Ramos (cell line): ENCODE measurements at regions not wholly inside any gene's neighbourhood (a gene's known extent, or its start where the extent isn't known, plus 50 kb on each side); places are given as distances from the start of the nearest gene placed in this dataset.

Source experiments
- in situ Hi-C: fragments of 300-500 bp; cut with MboI; formaldehyde crosslinking; loops from one replicate; pipeline ENCODE4 v1.14.3; 2022; ENCODE audit warnings: low sequenced_read_pairs; ENCODE audit not compliant: unreplicated experiment

DNA sequence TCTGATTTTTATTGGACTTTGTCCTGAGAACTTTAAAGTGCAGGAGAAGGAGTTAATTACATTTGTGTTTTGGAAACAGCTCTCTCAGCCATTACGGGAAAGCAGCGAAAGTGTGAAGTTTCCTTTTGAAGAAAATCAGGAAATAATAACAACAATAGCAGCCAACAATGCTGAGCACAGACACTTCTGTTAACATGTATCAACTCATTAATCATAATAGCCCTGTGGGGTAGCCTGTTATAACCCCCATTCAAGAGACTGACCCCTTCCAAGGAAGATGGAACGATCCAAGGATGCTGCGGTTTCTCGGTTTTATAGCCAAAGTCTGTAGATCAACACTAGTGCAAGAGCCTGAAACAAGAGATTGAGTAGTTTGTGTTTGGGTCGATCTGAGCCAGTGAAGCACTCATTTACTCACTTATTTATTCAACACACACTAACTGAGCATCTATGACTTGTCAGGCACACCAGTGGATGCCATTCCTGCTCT is 195.5 kb downstream of the DRD1 start:
- in situ Hi-C loops = no loop called here

DNA sequence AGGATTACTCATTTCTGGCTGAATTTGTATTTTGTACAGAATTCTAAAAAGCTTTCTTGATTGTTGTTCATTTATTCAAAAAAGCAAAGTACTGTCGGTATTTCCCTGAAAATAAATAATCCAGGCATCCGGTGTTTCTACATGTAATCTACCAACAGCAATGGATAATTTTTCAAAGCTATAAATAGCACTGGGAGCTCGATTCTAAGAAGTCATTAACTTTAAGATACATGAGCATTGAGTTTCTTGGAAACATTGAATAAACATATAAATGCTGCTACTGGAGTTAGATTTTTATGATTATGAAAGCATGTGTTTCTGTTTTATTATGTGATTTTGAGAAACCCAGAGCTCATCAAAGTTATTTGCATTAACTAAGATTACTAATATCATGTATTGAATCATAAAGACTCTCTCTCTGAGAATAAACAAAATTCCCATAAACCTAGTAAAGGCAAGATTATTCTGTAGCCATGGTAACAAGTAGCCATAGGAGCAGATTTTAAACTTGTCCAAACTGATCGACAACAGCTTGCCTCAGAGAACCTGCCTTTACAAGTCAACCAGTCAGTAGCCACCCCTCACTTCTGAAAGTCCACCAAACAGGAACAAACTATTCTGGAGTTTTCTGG is 197.0 kb downstream of the DRD1 start:
- in situ Hi-C loops = no loop called here

DNA sequence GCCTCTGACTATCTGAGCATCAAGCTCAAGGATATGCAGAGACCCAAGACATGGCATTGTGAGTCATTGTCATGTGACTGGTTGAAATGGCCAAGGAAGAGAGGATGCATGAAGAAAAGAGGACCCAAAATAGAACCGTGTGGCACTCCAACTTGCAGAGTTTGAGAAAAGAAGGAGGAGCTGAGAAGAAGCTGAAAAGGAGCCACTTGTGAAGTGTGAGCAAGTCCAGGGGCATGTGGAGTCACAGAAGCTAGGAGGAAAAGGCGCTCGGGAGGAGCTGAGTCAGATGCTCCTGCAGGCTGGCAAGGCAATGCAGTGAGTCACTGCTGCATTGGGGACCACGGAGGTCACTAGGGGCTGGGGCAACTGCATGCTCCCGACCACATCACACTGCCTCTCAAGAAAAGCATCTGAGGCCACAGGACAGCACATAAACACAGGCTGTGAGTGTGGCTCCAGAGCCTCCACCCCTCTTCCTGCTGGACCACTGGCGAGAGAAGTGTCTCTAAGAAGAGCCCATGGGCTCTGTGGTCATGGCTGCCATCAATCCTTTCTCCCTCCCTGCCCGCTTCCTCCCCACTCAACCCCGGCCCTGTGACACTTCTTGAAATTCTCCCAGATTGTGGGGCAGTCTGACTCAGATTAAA is 197.6 kb downstream of the DRD1 start:
- in situ Hi-C loops = no loop called here

DNA sequence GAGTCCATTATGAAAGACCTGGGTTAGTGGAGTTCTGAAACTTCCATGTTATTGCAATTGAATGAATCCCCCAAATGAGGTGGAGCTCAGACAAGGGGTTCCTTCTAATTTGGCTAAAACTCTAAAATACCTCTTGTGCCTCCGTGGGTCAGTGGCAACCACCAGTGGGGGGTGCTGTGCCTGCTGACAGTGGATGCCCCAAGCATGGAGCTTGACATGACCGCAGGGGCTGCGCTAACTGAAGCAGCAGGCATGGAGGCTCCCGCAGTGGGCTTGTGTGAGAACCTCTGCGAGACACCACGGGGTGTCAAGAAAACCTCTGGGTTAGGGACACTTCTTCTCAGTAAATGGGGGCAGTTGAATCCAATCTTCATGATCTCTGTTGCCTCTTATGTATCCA is 200.5 kb downstream of the DRD1 start:
- in situ Hi-C loops = no loop called here

DNA sequence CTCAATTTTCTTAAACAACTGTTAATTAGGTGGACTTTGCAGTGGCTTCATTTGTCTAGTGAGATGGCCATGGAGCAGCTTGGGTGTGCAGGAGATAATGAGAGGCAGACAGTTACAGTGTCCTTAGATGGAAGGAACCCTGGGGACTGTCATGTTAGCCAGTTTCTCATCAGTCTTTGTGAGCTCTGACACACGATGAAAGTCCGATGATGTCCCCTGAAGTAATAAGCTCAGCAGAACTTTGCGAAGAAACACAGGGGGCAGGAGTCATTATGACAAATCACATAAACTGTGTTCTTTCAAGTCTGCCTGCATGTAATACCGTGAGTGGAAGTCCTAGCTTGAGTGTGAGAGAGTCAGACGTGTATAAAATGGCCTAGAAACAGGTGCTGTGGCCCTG is 201.8 kb downstream of the DRD1 start:
- in situ Hi-C loops = no loop called here

DNA sequence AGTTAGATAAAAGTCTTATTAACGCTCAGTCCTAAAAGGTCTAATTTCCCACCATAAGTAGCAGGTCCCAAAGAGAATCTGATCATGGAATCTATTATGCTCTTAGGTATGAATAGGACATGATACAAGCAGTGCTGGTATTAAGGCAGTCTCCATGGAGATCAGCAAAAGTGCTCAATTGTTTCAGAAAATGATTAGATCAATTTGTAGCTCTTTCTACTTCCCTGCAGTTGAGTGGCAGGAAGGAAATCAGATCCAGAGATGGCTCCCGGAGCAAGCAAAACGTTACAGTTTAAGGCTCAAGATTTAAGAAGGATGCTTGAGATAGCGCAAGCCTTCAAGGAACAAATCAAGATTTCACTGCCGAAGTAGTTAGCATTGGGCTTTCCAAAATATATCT is 205.7 kb downstream of the DRD1 start:
- in situ Hi-C loops = no loop called here

DNA sequence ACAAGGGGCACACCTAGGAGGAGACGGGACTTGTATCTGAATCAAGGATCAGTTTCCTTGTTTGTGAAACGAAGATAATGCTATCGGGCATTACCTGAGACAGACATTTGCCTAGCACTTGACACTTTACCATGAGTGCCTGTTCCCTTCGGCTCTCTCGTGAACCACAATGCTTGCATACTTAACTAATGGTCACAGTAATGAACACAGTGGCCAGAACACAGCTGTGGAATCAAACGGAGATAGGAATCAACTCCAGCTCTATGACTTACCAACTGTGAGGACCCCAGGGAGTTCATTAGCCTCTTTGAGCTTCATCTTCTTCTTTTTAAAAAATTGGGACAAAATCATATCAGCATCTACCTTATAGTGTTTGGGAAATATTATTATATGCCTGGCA is 207.8 kb downstream of the DRD1 start:
- in situ Hi-C loops = no loop called here

DNA sequence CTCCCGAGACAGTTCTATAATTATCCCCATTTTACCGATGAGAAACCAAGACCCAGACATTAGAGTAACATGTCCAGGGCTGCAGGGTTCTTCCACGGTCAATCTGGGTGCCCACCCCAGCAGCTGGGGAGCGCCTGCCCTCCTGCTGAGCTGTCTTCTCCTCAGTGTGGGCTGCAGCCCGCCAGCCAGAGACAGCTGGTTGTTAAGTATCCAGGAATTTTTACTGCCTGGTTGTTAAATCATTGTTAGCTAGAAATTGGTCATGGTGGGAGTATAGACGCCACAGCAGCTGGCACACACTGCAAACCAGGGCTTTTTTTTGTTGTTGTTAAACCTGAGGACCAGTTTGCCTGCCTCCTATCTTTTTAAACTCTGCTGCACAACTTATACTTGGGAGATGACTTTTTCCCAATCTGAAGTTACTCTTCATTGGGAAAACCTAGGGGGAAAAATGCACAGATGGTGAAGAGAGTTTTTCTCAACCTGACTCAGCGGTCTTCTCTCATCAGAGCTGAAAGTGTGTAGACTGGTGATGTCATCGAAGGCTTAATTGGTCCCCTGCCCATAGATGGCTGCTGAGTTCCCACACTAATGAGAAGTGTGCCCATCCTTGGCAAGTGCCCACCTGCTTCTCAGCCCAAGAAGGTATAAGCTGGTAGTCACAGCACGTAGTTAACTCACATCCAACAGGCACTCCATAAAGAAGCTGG is 208.6 kb downstream of the DRD1 start:
- in situ Hi-C loops = no loop called here

DNA sequence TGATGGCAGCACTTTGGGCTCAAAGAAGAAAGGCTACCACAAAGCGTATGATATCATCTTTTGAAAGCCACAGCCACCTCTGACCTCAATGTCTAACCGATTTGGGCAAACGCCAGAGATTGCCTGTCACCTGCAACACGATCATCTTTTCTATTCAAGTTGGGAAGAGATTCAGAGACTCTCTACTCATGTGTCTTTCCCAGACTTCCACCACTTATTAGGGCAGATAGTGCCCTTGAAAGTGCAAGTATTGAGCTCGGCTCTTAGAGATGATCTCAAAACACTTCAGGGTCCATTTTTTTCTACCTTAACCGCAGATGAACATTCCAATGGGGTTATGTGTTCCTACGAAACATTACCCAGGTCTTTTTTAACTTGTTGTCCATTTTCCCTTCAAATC is 213.7 kb downstream of the DRD1 start:
- in situ Hi-C loops = no loop called here

DNA sequence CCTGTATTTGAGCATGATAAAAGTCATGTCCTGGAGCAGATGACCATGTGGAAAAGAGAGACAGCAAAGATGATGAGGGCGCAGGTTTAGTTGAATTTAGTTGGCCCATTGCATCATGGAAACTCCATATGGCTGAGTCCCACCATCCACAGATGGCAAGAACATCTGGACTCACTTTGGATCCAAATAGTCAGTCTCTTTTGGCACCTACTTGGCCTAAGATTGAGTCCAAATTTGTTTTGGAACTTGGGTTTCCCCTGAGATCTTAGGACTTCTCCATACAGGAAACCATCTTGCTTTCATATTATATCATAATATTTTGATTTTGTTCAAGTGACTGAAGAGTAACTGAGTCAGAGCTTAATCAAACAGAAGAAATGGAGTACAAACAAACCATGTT is 217.5 kb downstream of the DRD1 start:
- in situ Hi-C loops = no loop called here

DNA sequence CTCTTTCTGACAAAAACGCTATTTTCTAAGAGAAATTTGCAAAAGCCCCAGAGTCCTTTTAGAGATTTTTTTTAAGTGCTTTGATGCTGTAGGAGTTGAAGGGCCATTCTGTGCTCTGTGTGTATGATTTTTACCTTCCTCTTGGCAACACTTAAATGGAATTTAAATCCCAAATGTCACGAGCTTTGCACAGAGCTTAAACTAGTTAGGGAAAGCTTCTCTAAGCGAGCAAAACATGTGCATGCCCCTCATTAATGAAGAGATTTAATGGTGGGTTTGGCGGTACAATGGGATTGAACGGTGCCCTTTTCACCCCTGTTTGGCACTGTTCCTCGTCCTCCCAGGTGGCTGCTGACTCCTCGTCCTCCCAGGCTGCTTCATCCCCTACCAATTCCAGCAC is 220.7 kb downstream of the DRD1 start:
- in situ Hi-C loops = no loop called here

DNA sequence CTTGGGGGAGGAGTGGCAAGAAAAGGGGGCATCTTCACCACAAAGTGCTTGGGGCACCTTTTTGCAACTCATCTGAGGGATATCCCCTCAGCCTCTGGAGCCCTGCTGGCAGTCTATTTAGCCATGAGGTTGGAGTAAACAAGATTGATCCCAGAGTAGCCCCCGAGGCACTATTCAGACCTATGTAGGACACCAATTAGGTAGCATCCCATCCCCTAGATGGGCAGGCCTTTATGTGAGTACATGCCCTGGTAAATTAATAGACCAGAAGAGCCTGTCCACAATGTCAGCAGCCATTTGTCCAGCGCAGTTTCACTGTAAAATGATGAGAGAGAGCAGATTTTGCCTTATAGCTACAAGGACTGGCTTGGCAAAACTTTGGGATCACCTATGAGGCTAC is 221.4 kb downstream of the DRD1 start:
- in situ Hi-C loops = no loop called here

DNA sequence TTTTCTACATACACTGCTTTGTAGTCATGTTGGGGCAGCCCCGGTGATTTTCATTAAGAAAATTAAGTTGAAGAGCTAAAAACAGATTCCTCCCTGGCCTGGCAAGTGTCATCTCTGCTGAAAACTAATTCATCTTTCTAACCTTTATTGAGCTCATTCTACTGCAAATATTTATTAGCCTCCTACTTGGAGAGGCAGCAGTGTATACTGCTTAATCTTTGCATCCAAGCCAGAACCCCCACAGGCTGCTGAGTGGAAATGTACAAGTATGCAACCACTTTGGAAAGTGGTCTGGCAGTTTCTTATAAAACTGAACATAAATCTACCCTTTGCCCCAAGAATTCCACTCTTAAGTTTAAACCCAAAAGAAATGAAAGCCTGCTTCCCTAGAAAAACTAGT is 223.4 kb downstream of the DRD1 start:
- in situ Hi-C loops = no loop called here

DNA sequence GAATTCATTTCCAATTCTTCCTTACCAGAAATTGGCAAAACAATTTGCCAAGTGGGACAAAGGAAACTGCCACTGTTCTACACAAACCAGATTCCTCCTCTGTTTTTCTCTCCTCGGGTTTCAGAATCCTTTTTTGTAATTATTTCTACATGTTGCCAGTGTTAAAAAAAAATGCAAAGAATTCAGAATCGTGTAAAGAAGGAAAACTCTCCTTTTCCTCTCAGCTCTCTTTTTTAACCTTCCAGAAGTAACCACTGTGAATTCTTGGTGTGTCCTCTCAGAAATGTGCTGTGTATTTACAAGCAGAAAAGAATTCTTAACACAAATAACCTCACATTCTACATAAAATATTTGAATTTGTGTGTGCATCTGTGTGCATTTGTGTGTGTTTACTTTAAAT is 224.6 kb downstream of the DRD1 start:
- in situ Hi-C loops = no loop called here

DNA sequence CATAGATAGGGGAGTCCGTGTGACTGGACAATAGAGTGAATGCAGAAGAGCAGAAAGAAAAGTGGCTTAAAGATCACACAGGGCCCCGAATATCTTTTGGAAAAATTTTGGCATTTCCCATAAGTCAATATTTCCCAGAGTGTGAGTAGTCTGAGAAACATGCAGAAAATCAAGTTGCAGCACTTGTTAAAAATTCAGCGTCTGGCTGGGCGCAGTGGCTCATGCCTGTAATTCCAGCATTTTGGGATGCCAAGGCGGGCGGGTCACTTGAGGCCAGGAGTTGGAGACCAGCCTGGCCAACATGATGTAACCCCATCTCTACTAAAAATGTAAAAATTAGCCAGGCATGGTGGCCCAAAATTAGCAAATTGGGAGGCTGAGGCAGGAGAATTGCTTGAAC is 227.0 kb downstream of the DRD1 start:
- in situ Hi-C loops = no loop called here

DNA sequence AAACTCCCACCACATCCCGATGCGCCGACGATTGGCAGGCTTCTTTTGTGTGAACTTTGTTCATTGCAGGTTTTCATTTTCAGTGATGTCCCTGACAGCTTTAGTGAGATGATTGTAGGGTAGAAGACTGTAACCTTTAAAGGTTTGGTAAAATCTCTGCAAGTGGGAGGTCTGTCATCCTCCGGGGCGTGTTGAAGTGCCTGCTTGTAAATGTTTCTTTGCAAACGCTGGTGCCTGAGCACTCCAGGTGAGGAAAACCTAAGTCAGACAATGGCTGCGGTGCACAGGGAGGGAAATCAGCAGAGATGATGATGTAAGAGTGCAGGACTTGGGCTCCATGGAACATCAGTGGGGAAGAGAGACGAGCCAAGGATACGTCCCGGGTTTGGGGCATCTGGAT is 228.1 kb downstream of the DRD1 start:
- in situ Hi-C loops = no loop called here

DNA sequence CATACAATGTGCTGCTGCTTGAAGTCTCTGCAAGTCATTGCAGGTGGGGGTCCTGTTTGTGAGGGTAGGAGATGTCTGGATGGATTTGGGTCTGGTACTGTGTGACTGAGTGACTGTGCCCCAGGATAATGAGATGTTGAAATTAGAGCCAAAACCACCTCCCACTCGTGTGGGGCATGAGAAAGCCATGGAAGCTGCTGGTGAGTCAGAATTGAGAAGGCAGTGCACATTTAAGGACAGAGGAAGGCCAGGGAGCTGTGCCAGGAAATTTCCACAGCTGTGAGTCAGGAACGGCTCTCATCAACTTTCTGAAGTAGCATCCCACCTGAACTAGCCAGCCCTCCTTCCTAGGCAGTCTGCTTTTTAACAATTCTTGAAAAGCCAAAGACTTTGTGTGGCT is 229.8 kb downstream of the DRD1 start:
- in situ Hi-C loops = no loop called here

DNA sequence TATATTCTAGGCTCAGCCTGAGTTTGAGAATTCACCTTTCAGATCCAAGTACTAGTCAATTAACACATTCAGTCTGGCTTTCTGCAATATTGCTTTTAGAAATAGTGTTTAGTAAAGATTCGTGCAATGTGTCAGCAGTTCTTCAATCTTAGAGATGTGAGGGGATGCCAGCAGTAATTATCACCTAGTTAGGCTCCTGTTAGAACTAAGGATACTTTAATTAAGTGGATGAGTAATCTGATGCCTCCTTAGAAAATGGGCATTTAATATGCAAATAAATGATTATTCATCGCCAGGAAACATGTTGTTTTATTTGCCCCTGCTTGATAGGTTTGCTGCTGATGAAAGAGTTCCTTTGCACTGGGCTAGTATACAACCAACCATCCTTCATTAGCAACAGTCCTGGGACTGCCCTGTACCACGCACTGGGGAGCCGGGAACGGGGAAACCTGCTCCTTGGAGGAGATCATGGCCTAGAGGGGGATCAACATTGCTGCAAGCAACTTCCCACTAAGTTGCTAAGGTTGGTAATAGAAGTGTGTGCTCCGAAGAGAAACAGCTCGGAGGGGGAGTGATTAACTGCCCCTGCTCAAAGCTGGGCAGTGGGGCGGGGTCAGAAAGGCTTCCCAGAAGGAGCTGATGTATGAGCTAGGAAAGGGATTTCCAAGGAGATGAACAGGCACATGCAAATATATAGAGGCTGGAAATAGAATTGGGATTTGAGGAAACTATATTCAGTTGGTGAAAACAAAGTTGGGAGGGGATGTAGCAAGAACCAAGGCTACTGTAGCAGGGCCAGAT is 231.8 kb downstream of the DRD1 start:
- in situ Hi-C loops = no loop called here

DNA sequence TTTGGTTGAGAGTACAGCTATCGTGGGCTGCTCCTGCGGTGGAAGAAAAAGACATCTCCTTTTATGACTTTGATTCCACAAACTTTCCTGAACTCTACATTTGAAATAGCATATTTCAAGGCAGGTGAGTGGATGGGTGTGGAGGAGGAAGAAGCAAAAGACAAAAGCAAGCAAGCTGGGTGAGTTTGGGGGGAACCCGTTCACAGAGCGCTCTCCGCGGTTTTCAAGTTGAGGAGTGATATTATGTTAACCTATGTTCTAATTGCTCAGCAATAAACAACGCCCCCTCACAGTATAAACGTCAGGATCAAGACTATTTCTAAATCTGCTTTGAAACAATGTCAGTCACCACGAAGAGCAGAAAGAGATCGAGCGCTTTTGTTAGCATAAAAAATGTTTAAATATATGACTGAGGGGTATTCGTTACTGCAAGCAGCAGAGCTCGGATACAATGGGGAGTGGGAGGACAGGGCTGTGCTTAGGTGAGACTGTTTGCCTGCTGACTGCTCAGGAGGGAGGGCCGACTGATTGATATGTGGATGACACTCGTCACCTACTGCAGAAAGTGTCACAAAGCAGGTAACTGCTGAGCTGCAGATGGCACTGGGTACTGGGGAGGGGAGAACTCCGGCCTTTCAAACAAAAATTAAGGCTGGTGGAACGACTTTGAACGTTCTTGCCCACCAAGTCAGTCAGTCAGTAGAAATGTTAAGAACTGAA is 236.5 kb downstream of the DRD1 start:
- in situ Hi-C loops = no loop called here

DNA sequence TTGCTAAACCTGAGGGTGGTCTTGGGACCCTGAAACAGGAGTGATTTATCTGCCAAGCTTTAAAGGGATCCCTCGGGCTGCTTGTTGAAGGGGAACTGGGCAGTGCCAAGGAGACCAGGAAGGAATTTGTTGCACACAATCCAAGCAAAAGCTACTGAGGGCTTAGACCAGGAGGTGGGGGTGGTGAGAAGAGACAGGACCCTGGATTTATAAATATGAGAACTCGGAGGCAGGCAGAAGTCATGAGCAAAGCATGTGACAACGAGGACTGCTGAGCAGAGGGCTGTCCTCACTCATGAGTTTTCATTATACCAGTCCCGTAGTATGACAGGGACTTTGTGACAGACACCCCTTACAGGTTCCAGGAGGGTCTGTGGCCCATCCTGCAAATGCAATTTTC is 237.3 kb downstream of the DRD1 start:
- in situ Hi-C loops = no loop called here
